K562 (cell line): ENCODE measurements at regions not wholly inside any gene's neighbourhood (a gene's known extent, or its start where the extent isn't known, plus 50 kb on each side); places are given as distances from the start of the nearest gene placed in this dataset.

Experiments used
- ATAC-seq: fragments of 200-7000 bp; cut with Tn5 transposase; 3 replicates; pipeline ENCODE4 v1.9.1; 2020; ENCODE audit warnings: moderate library complexity
- BruUV-seq: library from RNA; stranded (reverse); fragments of 400-500 nt; replicated peaks from 2 replicates; lab custom pipeline; 2021; lab: Mats Ljungman, UMichigan
- CTCF ChIA-PET: fragments of 300-600 bp; formaldehyde crosslinking; extraction: SDS; loops from one replicate; lab custom pipeline; 2021; ENCODE audit warnings: low intra/inter-chr PET ratio; lab: Yijun Ruan, JAX
- POLR2A ChIA-PET: fragments of 300-600, 350-650 bp; sonication (Branson Sonifier 250); formaldehyde crosslinking; extraction: SDS; loops from one replicate; lab custom pipeline; 2021; ENCODE audit warnings: antibody characterized with exemption, inconsistent platforms; lab: Yijun Ruan, JAX
- DNase-seq, 4 experiments: peaks; one replicate each; pipeline versions ENCODE4 v3.0.0 to v3.0.0-alpha.2; 2011 to 2018; ENCODE audit warnings: low spot score in 3 of 4, mixed read lengths in 3 of 4; ENCODE audit errors: extremely low read depth in 1 of 4
- FAIRE-seq: peaks from 2 replicates; lab custom pipeline; 2011; peaks lifted over from hg19 to GRCh38; lab: Jason Lieb, UNC
- H2AFZ ChIP-seq: 2 replicates; pipeline ENCODE4 v1.6.0; 2011; ENCODE audit warnings: low read depth, low read length, control low read depth, inconsistent platforms
- H3K27ac ChIP-seq: fragments of 200-600 bp; 3 replicates; pipeline ENCODE4 v1.8.0; 2011; ENCODE audit warnings: low read depth, mild to moderate bottlenecking, control low read depth, inconsistent platforms, low read length, moderate library complexity, mixed read lengths; ENCODE audit errors: extremely low read depth
- H3K27me3 ChIP-seq, 2 experiments: fragments of 300-600 bp in 1 of 2; 2 replicates in 1 of 2; 3 replicates in 1 of 2; pipeline versions ENCODE4 v1.6.0 to v1.8.0; 2011; ENCODE audit warnings: inconsistent platforms in 2 of 2, low read length in 2 of 2, mild to moderate bottlenecking in 1 of 2, mixed read lengths in 1 of 2, moderate library complexity in 1 of 2; ENCODE audit not compliant: control insufficient read depth in 2 of 2, insufficient read depth in 2 of 2
- H3K36me3 ChIP-seq: fragments of 300-600 bp; 3 replicates; pipeline ENCODE4 v1.8.0; 2011; ENCODE audit warnings: mild to moderate bottlenecking, low read length, inconsistent platforms; ENCODE audit not compliant: control insufficient read depth, insufficient read depth
- H3K4me1 ChIP-seq, 2 experiments: fragments of 200-600 bp in 1 of 2; replicated peaks in 1 of 2; 2 replicates in 1 of 2; 3 replicates in 1 of 2; pipeline versions ENCODE4 v1.5.1 to v1.8.0; 2011; ENCODE audit warnings: inconsistent platforms in 2 of 2, low read length in 2 of 2, mild to moderate bottlenecking in 1 of 2, mixed read lengths in 1 of 2, moderate library complexity in 1 of 2; ENCODE audit not compliant: control insufficient read depth in 2 of 2, insufficient read depth in 2 of 2
- H3K4me2 ChIP-seq: 2 replicates; pipeline ENCODE4 v1.6.1; 2011; ENCODE audit warnings: low read length, control low read depth, inconsistent platforms, mixed read lengths; ENCODE audit not compliant: insufficient read depth
- H3K4me3 ChIP-seq: fragments of 200-600 bp; sonication (generic), shearing (Covaris generic); 2 replicates; pipeline ENCODE4 v1.5.1; 2016; ENCODE audit warnings: control low read depth, inconsistent platforms
- H3K79me2 ChIP-seq: fragments of 200-600 bp; 3 replicates; pipeline ENCODE4 v1.8.0; 2011; ENCODE audit warnings: low read length, inconsistent platforms; ENCODE audit not compliant: control insufficient read depth, insufficient read depth
- H3K9ac ChIP-seq, 2 experiments: 2 replicates each; pipeline versions ENCODE4 v1.6.0 to v1.6.1; 2011; ENCODE audit warnings: low read depth in 2 of 2, low read length in 2 of 2, control low read depth in 1 of 2, inconsistent platforms in 1 of 2, mild to moderate bottlenecking in 1 of 2, mixed read lengths in 1 of 2; ENCODE audit not compliant: insufficient read depth in 1 of 2
- H3K9me1 ChIP-seq: one replicate; pipeline ENCODE4 v1.6.0; 2011; ENCODE audit warnings: inconsistent platforms, mild to moderate bottlenecking, low read length, moderate library complexity; ENCODE audit not compliant: control insufficient read depth, insufficient read depth
- H3K9me3 ChIP-seq: replicated peaks from 2 replicates; pipeline ENCODE4 v1.5.1; 2011; ENCODE audit warnings: low read depth, low read length, inconsistent platforms; ENCODE audit not compliant: control insufficient read depth, insufficient read depth
- H4K20me1 ChIP-seq: replicated peaks from 2 replicates; pipeline ENCODE4 v1.6.1; 2011; ENCODE audit warnings: low read length, inconsistent platforms, mixed read lengths; ENCODE audit not compliant: control insufficient read depth, insufficient read depth
- ASH1L ChIP-seq: fragments of 450-650 bp; IDR thresholded peaks from 2 replicates; pipeline ENCODE4 v1.6.1; 2018; ENCODE audit warnings: borderline replicate concordance, mild to moderate bottlenecking, low read depth; ENCODE audit not compliant: partially characterized antibody
- HES1 ChIP-seq: fragments of 450-650 bp; IDR thresholded peaks from 2 replicates; pipeline ENCODE4 v1.6.1; 2016; ENCODE audit warnings: low read depth, mild to moderate bottlenecking, moderate library complexity
- KLF6 ChIP-seq: fragments of 250-450 bp; sonication (Bioruptor Pico); IDR thresholded peaks from 2 replicates; pipeline ENCODE4 v1.4.0; 2020; ENCODE audit warnings: mild to moderate bottlenecking, moderate library complexity, borderline replicate concordance
- MAZ ChIP-seq, 2 experiments: fragments of 450-650 bp in 1 of 2; sonication (generic) in 1 of 2; formaldehyde crosslinking; IDR thresholded peaks in 1 of 2; conservative IDR thresholded peaks in 1 of 2; 2 replicates each; pipeline versions ENCODE4 v1.4.0 to v1.5.0; 2020; ENCODE audit warnings: mild to moderate bottlenecking in 1 of 2, missing genetic modification reagents in 1 of 2
- MEIS2 ChIP-seq: fragments of 450-650 bp; IDR thresholded peaks from 2 replicates; pipeline ENCODE4 v1.6.1; 2014; ENCODE audit warnings: mild to moderate bottlenecking; ENCODE audit not compliant: partially characterized antibody
- NFATC3 ChIP-seq: fragments of 450-650 bp; IDR thresholded peaks from 2 replicates; pipeline ENCODE4 v1.6.1; 2017; ENCODE audit warnings: mild to moderate bottlenecking
- ZNF586 ChIP-seq: fragments of 450-650 bp; formaldehyde crosslinking; conservative IDR thresholded peaks from 2 replicates; pipeline ENCODE4 v1.4.0; 2020; ENCODE audit warnings: mild to moderate bottlenecking, moderate library complexity
- WGBS: fragments of 100-300 bp; shearing (Covaris generic); methylation state at CpG from one replicate; pipeline ENCODE4 v1.1.6; 2016; ENCODE audit warnings: low coverage, mixed read lengths; ENCODE audit not compliant: insufficient coverage; ENCODE audit errors: missing lambda C conversion rate; 5-methylcytosine and 5-hydroxymethylcytosine counted together
- in situ Hi-C: fragments of 300-500 bp; cut with MboI; formaldehyde crosslinking; loops from 4 replicates; pipeline ENCODE4 v1.15.0; 2018; ENCODE audit warnings: inconsistent platforms, mixed read lengths
- intact Hi-C: fragments of 100-400 bp; cut with micrococcal nuclease; formaldehyde crosslinking; loops from 2 replicates; pipeline ENCODE4 v1.14.2; 2022
- TF ChIP-seq, protein P1 (sequence below): fragments of 450-650 bp; IDR thresholded peaks from 2 replicates; pipeline ENCODE4 v1.6.1; 2016

- BruUV-seq = no TSS peak
- no peak overlapping the region for H3K27ac ChIP-seq
Observed at GRCh38 chr2:144822966-144823365, 303.0 kb upstream of the ZEB2 start.

GRCh38 chr2:144812288-144812687, 292.4 kb upstream of the ZEB2 start:
- H3K36me3 ChIP-seq = no peaks in the 10 kb centered on the region
- CTCF ChIA-PET = no interaction called here

More at GRCh38 chr2:144822966-144823365, 303.0 kb upstream of the ZEB2 start:
- H3K9me1 ChIP-seq = no peaks in the 10 kb centered on the region
- no peak overlapping the region for H2AFZ ChIP-seq
- in situ Hi-C loops (no loop called here), intact Hi-C loops (no loop called here)
- no peaks in the 10 kb centered on the region for H3K79me2 ChIP-seq
- no peaks in the 10 kb centered on the region for H3K27me3 ChIP-seq
- no peaks in the 10 kb centered on the region; a peak in 2 of 5 replicates for H3K4me1 ChIP-seq
- FAIRE-seq (no peak), ATAC-seq (no peak), DNase-seq (no peak)
- H3K4me3 ChIP-seq = no peak overlapping the region
- POLR2A ChIA-PET = no interaction called here
- H4K20me1 ChIP-seq = no peaks in the 10 kb centered on the region
- no peak overlapping the region for H3K4me2 ChIP-seq
- no peaks in the 10 kb centered on the region; the same call in 1 of the 2 replicates for H3K9me3 ChIP-seq
- H3K36me3 ChIP-seq = no peaks in the 10 kb centered on the region
- no peak overlapping the region for H3K9ac ChIP-seq
- CTCF ChIA-PET = no interaction called here
- no peak for TF ChIP-seq KLF6 (CRISPR knock-in tag)
- TF ChIP-seq NFATC3 = no peak
- TF ChIP-seq MAZ (CRISPR knock-in tag; conservative IDR thresholded peaks at IDR 0.05 in 1 of 2, IDR thresholded peaks at IDR 0.05 in 1 of 2) = no peak
- no peak for TF ChIP-seq ASH1L

More at GRCh38 chr2:144812288-144812687, 292.4 kb upstream of the ZEB2 start:
- intact Hi-C loops = no loop called here
- POLR2A ChIA-PET = interaction anchor here (0.6 kb wide), 1 partner anchor 132 kb away, joined by 3 read pairs; no protein-coding TSS in a partner anchor
- DNase-seq (no peak), FAIRE-seq (no peak), ATAC-seq (no peak)
- no peaks in the 10 kb centered on the region for H4K20me1 ChIP-seq
- H3K9me3 ChIP-seq = no peaks in the 10 kb centered on the region
- H3K4me1 ChIP-seq = no peaks in the 10 kb centered on the region
- no peak overlapping the region for H3K4me3 ChIP-seq
- H3K4me2 ChIP-seq = no peak overlapping the region
- H3K9me1 ChIP-seq = no peaks in the 10 kb centered on the region
- no TSS peak for BruUV-seq
- WGBS = 84% methylated on average over 6 of the region's 6 CpGs
- TF ChIP-seq ZNF586 = no peak
- TF ChIP-seq HES1 = no peak
- TF ChIP-seq, protein P1, sequence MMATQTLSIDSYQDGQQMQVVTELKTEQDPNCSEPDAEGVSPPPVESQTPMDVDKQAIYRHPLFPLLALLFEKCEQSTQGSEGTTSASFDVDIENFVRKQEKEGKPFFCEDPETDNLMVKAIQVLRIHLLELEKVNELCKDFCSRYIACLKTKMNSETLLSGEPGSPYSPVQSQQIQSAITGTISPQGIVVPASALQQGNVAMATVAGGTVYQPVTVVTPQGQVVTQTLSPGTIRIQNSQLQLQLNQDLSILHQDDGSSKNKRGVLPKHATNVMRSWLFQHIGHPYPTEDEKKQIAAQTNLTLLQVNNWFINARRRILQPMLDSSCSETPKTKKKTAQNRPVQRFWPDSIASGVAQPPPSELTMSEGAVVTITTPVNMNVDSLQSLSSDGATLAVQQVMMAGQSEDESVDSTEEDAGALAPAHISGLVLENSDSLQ = peak; percentile 24; the same call in 1 of the 2 replicates
- TF ChIP-seq MEIS2 = peak; percentile 25
- no peaks in the 10 kb centered on the region for H3K79me2 ChIP-seq
- H3K27me3 ChIP-seq = no peaks in the 10 kb centered on the region
- no peak overlapping the region for H3K9ac ChIP-seq
- no peak overlapping the region for H2AFZ ChIP-seq
- in situ Hi-C loops = no loop called here
- no peak overlapping the region for H3K27ac ChIP-seq
